Breast epithelium (tissue), 4 donors: ENCODE measurements at regions not wholly inside any gene's neighbourhood (a gene's known extent, or its start where the extent isn't known, plus 50 kb on each side); places are given as distances from the start of the nearest gene placed in this dataset.
A peak's percentile ranks its signal among the peaks of the same experiment; 100 is the strongest.

Source experiments
- DNase-seq, 2 donors: peaks; one replicate each; pipeline ENCODE4 v3.0.0-alpha.2; 2019; ENCODE audit warnings: low spot score in 2 of 2
- H3K27ac ChIP-seq, 2 donors: fragments of 200-600 bp; sonication (generic) in 1 of 2; one replicate each; pipeline ENCODE4 v1.5.1; 2016 to 2019; ENCODE audit warnings: mild to moderate bottlenecking in 1 of 2
- H3K27me3 ChIP-seq, 2 donors: fragments of 200-600 bp; sonication (generic) in 1 of 2; one replicate each; pipeline versions ENCODE4 v1.5.1 to v1.6.0; 2017 to 2019; ENCODE audit warnings: control low read depth in 1 of 2, mild to moderate bottlenecking in 1 of 2
- H3K36me3 ChIP-seq: fragments of 200-600 bp; one replicate; pipeline ENCODE4 v1.5.1; 2019
- H3K4me1 ChIP-seq, 2 donors: fragments of 200-600 bp; sonication (generic); one replicate each; pipeline ENCODE4 v1.5.1; 2016 to 2019; ENCODE audit warnings: control low read depth in 1 of 2
- H3K4me3 ChIP-seq, 3 donors: fragments of 200-600 bp; sonication (generic); 1 replicate in 2 of 3; 2 replicates in 1 of 3; pipeline ENCODE4 v1.5.1; 2016 to 2019; ENCODE audit warnings: mild to moderate bottlenecking in 3 of 3, moderate library complexity in 2 of 3
- H3K9me3 ChIP-seq, 2 donors: fragments of 200-600 bp; sonication (generic) in 1 of 2; one replicate each; pipeline ENCODE4 v1.5.1; 2016 to 2019; ENCODE audit warnings: control low read depth in 1 of 2
- CTCF ChIP-seq, 3 donors: fragments of 450-650 bp; IDR thresholded peaks; one replicate each; pipeline ENCODE4 v1.5.1; 2016 to 2017; ENCODE audit warnings: antibody characterized with exemption in 3 of 3, mild to moderate bottlenecking in 3 of 3, moderate library complexity in 3 of 3
- POLR2A ChIP-seq: fragments of 450-650 bp; IDR thresholded peaks from one replicate; pipeline ENCODE4 v1.6.1; 2016; ENCODE audit warnings: antibody characterized with exemption, mild to moderate bottlenecking, moderate library complexity
- POLR2AphosphoS5 ChIP-seq, 3 donors: sonication (generic); formaldehyde crosslinking; IDR thresholded peaks; one replicate each; pipeline ENCODE4 v1.6.1; 2017; ENCODE audit warnings: antibody characterized with exemption in 3 of 3
- intact Hi-C: fragments of 100-400 bp; cut with DNase I; formaldehyde crosslinking; loops from one replicate; pipeline ENCODE4 v1.15.1; 2023; ENCODE audit warnings: low total_unique reads

- no peak overlapping the region for H3K27ac ChIP-seq
- no peak overlapping the region for H3K4me3 ChIP-seq
- H3K9me3 ChIP-seq: no peaks in the 10 kb centered on the region
- no peak for DNase-seq
- no peaks in the 10 kb centered on the region for H3K27me3 ChIP-seq
- intact Hi-C loops: no loop called here
- no peaks in the 10 kb centered on the region for H3K36me3 ChIP-seq
- TF ChIP-seq POLR2AphosphoS5 (IDR thresholded peaks at IDR 0.05) (no peak), POLR2A (no peak), CTCF (IDR thresholded peaks at IDR 0.05) (no peak)
- H3K4me1 ChIP-seq: peaks cover 0 to 4% of the 10 kb centered on the region in 2 donors
These were observed 250.0 kb downstream of the HIVEP2 start for GRCh38 chr6:142695016-142695415.

GRCh38 chr6:142696123-142697000, 248.6 kb downstream of the HIVEP2 start:
- no peaks in the 10 kb centered on the region for H3K36me3 ChIP-seq
- H3K9me3 ChIP-seq: no peaks in the 10 kb centered on the region
- H3K4me1 ChIP-seq: peaks cover 0 to 4% of the 10 kb centered on the region in 2 donors
- no peaks in the 10 kb centered on the region for H3K27me3 ChIP-seq
- intact Hi-C loops: no loop called here
- DNase-seq: peak; percentile 66 to 68
- TF ChIP-seq POLR2AphosphoS5 (IDR thresholded peaks at IDR 0.05) (no peak), POLR2A (no peak), CTCF (IDR thresholded peaks at IDR 0.05) (no peak)
- peak overlapping the region; percentile 13 to 67 for H3K27ac ChIP-seq
- no peak overlapping the region for H3K4me3 ChIP-seq

GRCh38 chr6:142697001-142697335, 248.0 kb downstream of the HIVEP2 start:
- no peaks in the 10 kb centered on the region for H3K9me3 ChIP-seq
- intact Hi-C loops: no loop called here
- H3K4me1 ChIP-seq: peaks cover 0 to 4% of the 10 kb centered on the region in 2 donors
- peak overlapping the region; percentile 13 to 67 for H3K27ac ChIP-seq
- H3K36me3 ChIP-seq: no peaks in the 10 kb centered on the region
- TF ChIP-seq CTCF (IDR thresholded peaks at IDR 0.05) (no peak), POLR2A (no peak)
- DNase-seq: no peak
- no peak overlapping the region for H3K4me3 ChIP-seq
- H3K27me3 ChIP-seq: no peaks in the 10 kb centered on the region

GRCh38 chr6:142697922-142698321, 247.1 kb downstream of the HIVEP2 start:
- Histone ChIP-seq H3K4me3 (no peak overlapping the region), H3K27ac (no peak overlapping the region), H3K9me3 (no peaks in the 10 kb centered on the region), H3K27me3 (no peaks in the 10 kb centered on the region), H3K4me1 (peaks cover 0 to 4% of the 10 kb centered on the region in 2 donors), H3K36me3 (no peaks in the 10 kb centered on the region)
- TF ChIP-seq POLR2A (no peak), POLR2AphosphoS5 (IDR thresholded peaks at IDR 0.05) (no peak), CTCF (IDR thresholded peaks at IDR 0.05) (no peak)
- intact Hi-C loops: no loop called here
- no peak for DNase-seq

- Histone ChIP-seq H3K27ac (no peak overlapping the region), H3K4me1 (peaks cover 0 to 4% of the 10 kb centered on the region in 2 donors), H3K27me3 (no peaks in the 10 kb centered on the region), H3K36me3 (no peaks in the 10 kb centered on the region), H3K9me3 (no peaks in the 10 kb centered on the region), H3K4me3 (no peak overlapping the region)
- intact Hi-C loops: no loop called here
- TF ChIP-seq POLR2AphosphoS5 (IDR thresholded peaks at IDR 0.05) (no peak), CTCF (IDR thresholded peaks at IDR 0.05) (no peak), POLR2A (no peak)
- DNase-seq: no peak
These were observed 246.2 kb downstream of the HIVEP2 start for GRCh38 chr6:142698751-142699150.
